C4-2B (cell line): ENCODE measurements at regions not wholly inside any gene's neighbourhood (a gene's known extent, or its start where the extent isn't known, plus 50 kb on each side); places are given as distances from the start of the nearest gene placed in this dataset.

Experiments
- H3K27ac ChIP-seq: fragments of 450-650 bp; 2 replicates; pipeline ENCODE4 v1.5.1; 2017
- ZFX ChIP-seq: fragments of 450-650 bp; IDR thresholded peaks from 2 replicates; pipeline ENCODE4 v1.6.1; 2017
- TF ChIP-seq, protein P1 (sequence below): fragments of 450-650 bp; conservative IDR thresholded peaks from 2 replicates; pipeline ENCODE4 v1.5.1; 2017; ENCODE audit warnings: mild to moderate bottlenecking

- no peak overlapping the region for H3K27ac ChIP-seq
Measured at GRCh38 chr5:27472000-27472763, 433.8 kb upstream of the CDH9 start.

GRCh38 chr5:27466959-27467358 is 428.6 kb upstream of the CDH9 start:
- no peak overlapping the region for H3K27ac ChIP-seq
- TF ChIP-seq, protein P1, sequence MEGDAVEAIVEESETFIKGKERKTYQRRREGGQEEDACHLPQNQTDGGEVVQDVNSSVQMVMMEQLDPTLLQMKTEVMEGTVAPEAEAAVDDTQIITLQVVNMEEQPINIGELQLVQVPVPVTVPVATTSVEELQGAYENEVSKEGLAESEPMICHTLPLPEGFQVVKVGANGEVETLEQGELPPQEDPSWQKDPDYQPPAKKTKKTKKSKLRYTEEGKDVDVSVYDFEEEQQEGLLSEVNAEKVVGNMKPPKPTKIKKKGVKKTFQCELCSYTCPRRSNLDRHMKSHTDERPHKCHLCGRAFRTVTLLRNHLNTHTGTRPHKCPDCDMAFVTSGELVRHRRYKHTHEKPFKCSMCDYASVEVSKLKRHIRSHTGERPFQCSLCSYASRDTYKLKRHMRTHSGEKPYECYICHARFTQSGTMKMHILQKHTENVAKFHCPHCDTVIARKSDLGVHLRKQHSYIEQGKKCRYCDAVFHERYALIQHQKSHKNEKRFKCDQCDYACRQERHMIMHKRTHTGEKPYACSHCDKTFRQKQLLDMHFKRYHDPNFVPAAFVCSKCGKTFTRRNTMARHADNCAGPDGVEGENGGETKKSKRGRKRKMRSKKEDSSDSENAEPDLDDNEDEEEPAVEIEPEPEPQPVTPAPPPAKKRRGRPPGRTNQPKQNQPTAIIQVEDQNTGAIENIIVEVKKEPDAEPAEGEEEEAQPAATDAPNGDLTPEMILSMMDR, result no peak
- TF ChIP-seq ZFX, result no peak

More at GRCh38 chr5:27472000-27472763, 433.8 kb upstream of the CDH9 start:
- TF ChIP-seq ZFX, result no peak
- TF ChIP-seq, protein P1, result no peak

GRCh38 chr5:27465140-27465539 is 426.8 kb upstream of the CDH9 start:
- H3K27ac ChIP-seq, result no peak overlapping the region
- no peak for TF ChIP-seq ZFX
- TF ChIP-seq, protein P1, result no peak

DNA sequence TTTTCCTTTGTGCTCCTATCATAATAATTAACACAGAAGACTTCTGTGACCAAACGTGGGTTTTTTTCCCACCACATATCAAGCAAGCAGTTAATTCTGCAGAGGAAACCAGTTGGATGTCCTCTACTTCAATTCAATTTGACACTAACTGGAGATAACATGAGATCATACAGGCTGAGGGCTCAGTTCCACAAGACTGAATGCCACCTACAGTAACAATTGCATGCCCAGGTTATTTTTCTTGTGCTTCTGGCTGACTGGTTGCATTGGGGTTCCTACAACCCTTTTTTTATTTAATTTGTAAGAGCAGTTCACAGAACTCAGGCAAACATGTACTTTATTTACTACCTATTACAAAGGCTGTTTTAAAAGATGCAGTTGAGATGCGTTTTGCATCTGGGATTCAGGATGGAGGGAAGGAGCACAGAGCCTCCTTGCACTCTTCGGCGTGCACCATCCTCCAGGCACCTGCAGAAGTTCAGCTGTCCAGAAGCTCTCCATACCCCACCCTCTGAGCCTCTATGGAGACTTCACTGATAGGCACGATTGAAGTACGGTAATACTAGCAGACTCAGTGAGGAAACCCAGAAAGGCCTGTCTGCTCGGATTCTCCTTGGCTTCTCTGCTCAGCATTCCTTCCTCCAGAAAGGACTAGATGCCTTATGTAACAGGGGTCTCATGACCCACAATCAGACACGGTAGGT is 425.2 kb upstream of the CDH9 start:
- TF ChIP-seq, protein P1, result no peak
- no peak for TF ChIP-seq ZFX
- H3K27ac ChIP-seq, result no peak overlapping the region

DNA sequence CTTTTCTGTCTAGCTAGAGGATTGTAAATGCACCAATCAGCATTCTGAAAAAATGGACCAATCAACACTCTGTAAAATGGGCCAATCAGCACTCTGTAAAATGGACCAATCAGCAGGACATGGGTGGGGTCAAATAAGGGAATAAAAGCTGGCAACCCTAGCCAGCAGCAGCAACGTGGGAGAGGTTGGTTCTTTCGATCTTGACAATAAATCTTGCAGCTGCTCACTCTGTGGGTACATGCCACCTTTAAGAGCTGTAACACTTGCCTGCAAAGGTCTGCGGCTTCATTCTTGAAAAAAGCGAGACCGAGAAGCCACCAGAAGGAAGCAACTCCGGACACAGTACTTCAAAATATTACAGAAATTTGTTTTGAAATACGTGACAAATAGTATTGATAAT is 424.6 kb upstream of the CDH9 start:
- no peak for TF ChIP-seq ZFX
- TF ChIP-seq, protein P1, result no peak

GRCh38 chr5:27458287-27458686 is 419.9 kb upstream of the CDH9 start:
- H3K27ac ChIP-seq, result no peak overlapping the region
- TF ChIP-seq, protein P1, result no peak
- no peak for TF ChIP-seq ZFX

More for the DNA sequence above, 424.6 kb upstream of the CDH9 start:
- H3K27ac ChIP-seq, result no peak overlapping the region

DNA sequence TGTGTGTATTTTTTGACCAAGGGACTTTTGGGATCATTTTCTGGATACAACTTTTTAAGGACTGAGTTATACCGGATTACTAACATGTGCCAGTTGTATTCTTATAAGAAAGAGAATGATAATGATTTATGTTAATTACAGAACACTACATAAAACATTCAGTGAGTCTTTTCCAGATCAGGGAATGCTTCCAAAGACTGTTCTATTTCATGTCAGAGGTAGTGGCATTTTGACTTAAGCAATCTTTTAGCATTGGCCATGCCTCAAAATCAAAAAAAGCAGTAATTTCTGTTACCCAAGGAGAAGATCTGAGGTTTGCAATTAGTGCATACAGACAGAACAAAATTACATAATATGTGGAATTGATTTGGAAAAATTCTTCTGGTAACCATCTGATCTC is 413.0 kb upstream of the CDH9 start:
- no peak overlapping the region for H3K27ac ChIP-seq
- TF ChIP-seq ZFX, result no peak
- TF ChIP-seq, protein P1, result no peak
